Esophagus (tissue), 2 donors: ENCODE measurements at regions not wholly inside any gene's neighbourhood (a gene's known extent, or its start where the extent isn't known, plus 50 kb on each side); places are given as distances from the start of the nearest gene placed in this dataset.

Experiments
- H3K27ac ChIP-seq, 2 donors: one replicate each; pipeline ENCODE4 v1.5.1; 2013; ENCODE audit warnings: low read depth in 2 of 2, mild to moderate bottlenecking in 2 of 2, inconsistent platforms in 1 of 2, low read length in 1 of 2, moderate library complexity in 1 of 2
- H3K27me3 ChIP-seq, 2 donors: one replicate each; pipeline ENCODE4 v1.6.1; 2013; ENCODE audit warnings: low read length in 2 of 2, control low read depth in 1 of 2, mild to moderate bottlenecking in 1 of 2; ENCODE audit not compliant: insufficient read depth in 2 of 2, control insufficient read depth in 1 of 2
- H3K36me3 ChIP-seq, 2 donors: one replicate each; pipeline ENCODE4 v1.6.1; 2013; ENCODE audit warnings: low read length in 1 of 2; ENCODE audit not compliant: control insufficient read depth in 2 of 2, insufficient read depth in 2 of 2
- H3K4me1 ChIP-seq, 2 donors: one replicate each; pipeline ENCODE4 v1.6.1; 2013; ENCODE audit warnings: low read length in 1 of 2; ENCODE audit not compliant: control insufficient read depth in 2 of 2, insufficient read depth in 2 of 2
- H3K4me3 ChIP-seq, 2 donors: one replicate each; pipeline ENCODE4 v1.5.1; 2013; ENCODE audit warnings: low read length in 2 of 2, mild to moderate bottlenecking in 2 of 2, low read depth in 1 of 2, moderate library complexity in 1 of 2
- H3K9me3 ChIP-seq, 2 donors: one replicate each; pipeline ENCODE4 v1.6.1; 2013; ENCODE audit warnings: mild to moderate bottlenecking in 2 of 2, low read depth in 1 of 2, low read length in 1 of 2, moderate library complexity in 1 of 2; ENCODE audit not compliant: control insufficient read depth in 2 of 2, insufficient read depth in 1 of 2
- WGBS, 2 donors: extraction: QIAGEN DNeasy Blood & Tissue Kit; methylation state at CpG; one replicate each; pipeline ENCODE4 v1.1.7; 2013; 5-methylcytosine and 5-hydroxymethylcytosine counted together
- donor health status: healthy with polysubstance abuse.
- donor health status: Bipolar disorder and iron deficiency.

DNA sequence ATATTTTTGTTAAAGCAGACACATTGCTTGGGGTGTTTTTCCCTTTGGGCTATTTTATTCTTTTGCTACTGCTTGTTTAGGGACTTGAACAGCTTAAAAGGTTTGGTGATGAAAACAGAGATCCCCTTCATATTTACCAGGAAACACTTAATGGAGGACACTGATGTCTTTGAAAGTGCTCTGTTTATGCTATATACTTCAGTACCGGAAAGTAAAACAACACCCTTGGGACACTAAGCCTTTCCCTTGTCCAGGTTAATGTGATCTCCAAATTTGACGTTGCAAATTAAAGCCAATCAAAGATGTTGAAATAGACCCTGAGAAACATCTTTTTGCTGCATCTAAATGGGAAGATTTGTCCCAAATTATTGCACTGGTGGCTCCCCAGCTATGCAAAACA, 564.6 kb upstream of the PKDCC start:
- WGBS, 2 donors, result 66 to 74% methylated on average over 2 of the region's 2 CpGs

DNA sequence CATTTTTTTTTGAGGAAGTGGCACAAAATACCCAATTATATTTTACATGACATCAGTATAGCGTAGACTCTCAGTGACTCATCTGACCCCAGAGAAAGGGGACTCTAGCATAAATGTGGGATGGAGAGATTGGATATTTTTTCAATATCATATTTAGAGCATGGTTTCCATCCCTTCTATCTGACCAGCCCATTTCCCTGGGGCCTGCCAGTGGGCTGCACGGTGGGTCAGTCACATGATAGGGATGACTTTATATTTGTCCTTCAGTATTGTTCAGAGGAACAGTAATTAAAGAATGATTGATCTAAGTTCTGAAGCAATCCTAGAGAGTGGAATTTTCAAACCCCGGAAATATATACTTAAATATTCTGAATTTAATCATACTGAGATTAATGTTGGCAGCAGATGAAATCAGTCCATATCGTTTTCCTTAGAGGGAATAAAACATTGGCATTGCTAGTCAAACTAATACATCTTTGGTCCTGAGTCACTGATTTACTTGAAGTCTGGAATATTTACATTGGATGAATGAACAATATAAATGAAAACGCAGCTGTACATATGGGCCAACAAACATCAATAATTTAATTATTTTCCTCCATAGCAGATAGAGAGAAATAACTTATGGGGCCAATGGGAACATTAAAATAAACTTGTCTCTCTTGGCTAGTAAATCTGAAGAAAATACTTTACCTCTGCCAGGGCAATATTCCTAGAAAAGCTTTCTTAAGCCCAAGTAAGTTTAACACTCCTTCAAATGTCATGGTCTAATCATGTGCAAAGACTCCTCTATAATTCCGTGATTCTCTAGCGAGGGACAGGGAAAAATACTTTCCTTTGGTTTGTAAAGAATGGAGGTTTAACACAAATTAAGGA, 563.6 kb upstream of the PKDCC start:
- no peaks in the 10 kb centered on the region for H3K36me3 ChIP-seq
- WGBS, 2 donors, result 55 to 60% methylated on average over 7 of the region's 7 CpGs
- no peaks in the 10 kb centered on the region for H3K27me3 ChIP-seq
- H3K27ac ChIP-seq, result no peak overlapping the region
- no peaks in the 10 kb centered on the region for H3K9me3 ChIP-seq
- H3K4me3 ChIP-seq, result no peak overlapping the region
- H3K4me1 ChIP-seq, result no peaks in the 10 kb centered on the region

More for the DNA sequence above, 564.6 kb upstream of the PKDCC start:
- H3K36me3 ChIP-seq, result no peaks in the 10 kb centered on the region
- H3K27ac ChIP-seq, result no peak overlapping the region
- no peaks in the 10 kb centered on the region for H3K4me1 ChIP-seq
- H3K27me3 ChIP-seq, result no peaks in the 10 kb centered on the region
- H3K9me3 ChIP-seq, result no peaks in the 10 kb centered on the region
- H3K4me3 ChIP-seq, result no peak overlapping the region

DNA sequence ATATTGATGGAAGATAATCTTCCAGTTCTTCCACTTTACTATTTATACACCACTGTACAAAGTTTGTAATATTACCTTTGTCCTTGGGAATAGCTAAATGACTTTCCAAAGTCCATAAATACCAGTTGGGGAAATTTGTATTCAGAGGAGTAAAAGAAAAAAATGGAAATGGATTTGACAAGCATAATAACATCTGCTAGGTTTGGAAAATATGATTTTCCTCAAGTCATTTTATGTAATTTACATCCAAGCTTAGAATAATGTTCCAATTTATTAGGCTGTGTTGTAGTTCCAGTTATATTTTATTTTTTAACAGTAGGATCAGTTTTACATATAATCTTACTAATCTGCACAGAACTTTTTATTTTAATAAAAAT, 563.0 kb upstream of the PKDCC start:
- no peaks in the 10 kb centered on the region for H3K27me3 ChIP-seq
- no peak overlapping the region for H3K27ac ChIP-seq

DNA sequence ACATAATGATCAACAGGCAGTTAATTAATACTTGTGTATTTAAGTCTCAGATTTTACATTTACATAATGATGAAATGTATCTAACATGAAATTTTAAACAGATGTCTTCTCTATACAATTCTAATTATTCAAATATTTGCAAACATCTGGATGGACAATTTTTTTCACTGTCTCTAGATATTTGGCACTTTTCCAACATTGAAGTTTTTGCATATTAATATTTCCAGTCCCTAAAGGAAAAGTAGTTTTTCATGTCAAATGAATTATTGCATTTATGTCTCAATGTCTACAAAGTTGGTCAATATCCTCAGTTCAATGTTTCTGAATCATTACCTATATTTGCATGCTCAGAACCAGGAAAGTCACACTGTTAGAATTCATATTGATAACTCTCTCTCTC, 560.9 kb upstream of the PKDCC start:
- H3K9me3 ChIP-seq, result no peaks in the 10 kb centered on the region
- no peaks in the 10 kb centered on the region for H3K36me3 ChIP-seq
- no peak overlapping the region for H3K4me3 ChIP-seq
- no peaks in the 10 kb centered on the region for H3K4me1 ChIP-seq
- no peak overlapping the region for H3K27ac ChIP-seq
- H3K27me3 ChIP-seq, result no peaks in the 10 kb centered on the region

More for the DNA sequence above, 563.0 kb upstream of the PKDCC start:
- Histone ChIP-seq H3K36me3 (no peaks in the 10 kb centered on the region), H3K9me3 (no peaks in the 10 kb centered on the region), H3K4me1 (no peaks in the 10 kb centered on the region), H3K4me3 (no peak overlapping the region)

DNA sequence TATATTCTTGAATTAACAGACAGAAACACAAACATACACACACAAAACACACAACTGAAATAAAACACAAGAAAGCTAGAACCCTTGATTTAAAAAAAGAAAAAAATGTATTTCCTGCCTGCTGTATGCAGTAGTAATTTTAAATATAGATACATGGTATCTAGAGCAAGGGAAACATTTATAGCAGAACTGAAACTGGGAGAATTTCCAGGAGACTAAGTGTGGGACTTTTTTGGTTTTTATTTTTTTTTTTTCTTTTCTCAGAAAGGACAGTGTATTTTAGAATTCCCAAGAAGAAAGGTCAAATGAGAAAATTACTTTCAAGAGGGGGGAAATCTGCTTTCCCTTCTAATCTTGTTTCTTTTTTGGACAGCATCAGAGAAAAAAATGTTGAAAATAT, 558.9 kb upstream of the PKDCC start:
- H3K4me1 ChIP-seq, result no peaks in the 10 kb centered on the region
- no peak overlapping the region for H3K4me3 ChIP-seq
- H3K27me3 ChIP-seq, result no peaks in the 10 kb centered on the region
- H3K9me3 ChIP-seq, result no peaks in the 10 kb centered on the region
- H3K36me3 ChIP-seq, result no peaks in the 10 kb centered on the region
- no peak overlapping the region for H3K27ac ChIP-seq

DNA sequence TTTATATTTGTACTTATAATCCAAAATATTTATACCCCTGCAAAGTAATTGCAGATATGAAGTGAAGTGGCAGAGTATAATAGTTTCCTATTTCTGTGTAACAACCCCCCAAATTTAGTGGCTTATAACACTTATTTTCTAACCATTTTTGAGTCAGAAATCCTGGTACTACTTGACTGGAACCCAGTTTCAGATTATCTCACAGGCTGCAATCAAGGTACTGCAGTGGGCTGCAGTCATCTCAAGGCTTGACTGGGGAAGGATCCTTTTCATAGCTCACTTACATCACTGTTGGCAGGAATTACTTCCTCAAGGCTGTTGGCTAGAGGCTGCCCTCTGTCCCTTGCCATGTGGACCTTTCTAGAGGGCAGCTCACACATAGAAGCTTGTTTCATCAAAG, 558.2 kb upstream of the PKDCC start:
- Histone ChIP-seq H3K4me3 (no peak overlapping the region), H3K9me3 (no peaks in the 10 kb centered on the region), H3K36me3 (no peaks in the 10 kb centered on the region), H3K4me1 (no peaks in the 10 kb centered on the region), H3K27ac (no peak overlapping the region), H3K27me3 (no peaks in the 10 kb centered on the region)

DNA sequence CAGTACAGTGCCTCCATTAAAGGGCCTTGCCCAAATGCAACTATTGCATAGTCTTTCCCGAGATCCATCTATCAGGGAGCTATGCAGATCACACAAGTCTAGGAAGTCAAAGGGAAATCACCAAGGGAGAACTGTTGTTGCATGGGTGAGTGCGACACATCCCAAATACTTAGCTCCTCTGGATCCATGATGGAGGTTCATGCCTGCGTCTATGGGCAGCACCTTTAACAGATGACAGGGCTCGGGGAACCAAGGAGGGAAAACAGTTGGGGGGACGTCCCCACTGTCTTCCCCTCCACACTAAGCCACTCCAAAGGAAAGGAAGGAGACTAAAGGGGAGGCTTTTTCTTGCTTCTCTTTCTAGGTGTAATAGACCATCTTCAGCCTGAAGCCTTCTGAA, 552.8 kb upstream of the PKDCC start:
- no peaks in the 10 kb centered on the region for H3K4me1 ChIP-seq
- H3K4me3 ChIP-seq, result no peak overlapping the region
- peaks cover 0 to 14% of the 10 kb centered on the region in 2 donors for H3K9me3 ChIP-seq
- no peak overlapping the region for H3K27ac ChIP-seq
- H3K27me3 ChIP-seq, result no peaks in the 10 kb centered on the region
- H3K36me3 ChIP-seq, result no peaks in the 10 kb centered on the region
- whole genome bisulfite sequencing, 2 donors, result 64 to 86% methylated on average over 5 of the region's 5 CpGs

DNA sequence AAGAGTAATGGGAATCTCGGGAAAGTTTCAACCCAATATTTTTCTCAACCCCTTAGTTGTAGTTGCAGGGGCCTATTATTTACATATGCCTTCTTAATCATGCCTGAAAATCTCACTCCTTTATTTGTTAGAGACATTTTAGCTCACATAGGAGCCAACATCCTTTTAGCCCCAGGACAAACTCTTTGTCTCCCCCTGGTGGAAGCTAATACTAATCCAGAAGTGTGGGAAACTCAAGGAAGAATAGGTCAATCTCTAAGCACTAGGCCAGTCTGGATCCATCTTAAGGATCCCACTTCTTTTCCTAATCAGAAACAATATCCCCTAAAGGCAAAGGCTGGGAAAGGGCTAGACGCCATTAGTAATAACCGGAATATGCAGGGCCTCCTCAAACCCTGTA, 550.9 kb upstream of the PKDCC start:
- Histone ChIP-seq H3K4me3 (no peak overlapping the region), H3K4me1 (no peaks in the 10 kb centered on the region), H3K9me3 (peaks cover 0 to 14% of the 10 kb centered on the region in 2 donors), H3K36me3 (no peaks in the 10 kb centered on the region), H3K27me3 (no peaks in the 10 kb centered on the region), H3K27ac (no peak overlapping the region)
- WGBS, 2 donors, result 92 to 93% methylated on average over 3 of the region's 3 CpGs

DNA sequence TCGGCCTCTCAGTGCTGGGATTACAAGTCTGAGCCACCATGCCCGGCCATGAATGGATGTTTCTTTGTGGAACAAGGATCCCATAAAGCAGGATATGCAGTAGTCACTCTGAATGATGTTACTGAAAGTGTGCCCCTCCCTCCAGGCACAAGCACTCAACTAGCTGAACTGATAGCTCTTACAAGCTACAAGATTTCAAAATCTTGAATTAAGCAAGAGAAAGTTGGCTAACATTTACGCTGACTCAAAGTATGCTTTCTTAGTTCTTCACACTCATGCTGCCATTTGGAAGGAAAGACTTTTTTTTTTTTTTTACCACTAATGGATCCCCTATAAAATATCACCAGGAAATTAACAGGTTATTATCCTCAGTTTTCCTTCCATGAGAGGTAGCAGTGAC, 549.0 kb upstream of the PKDCC start:
- H3K4me3 ChIP-seq, result no peak overlapping the region
- no peaks in the 10 kb centered on the region for H3K36me3 ChIP-seq
- H3K27me3 ChIP-seq, result no peaks in the 10 kb centered on the region
- WGBS, 2 donors, result 82 to 87% methylated on average over 3 of the region's 3 CpGs
- H3K9me3 ChIP-seq, result peaks cover 0 to 14% of the 10 kb centered on the region in 2 donors
- no peaks in the 10 kb centered on the region for H3K4me1 ChIP-seq
- no peak overlapping the region for H3K27ac ChIP-seq

DNA sequence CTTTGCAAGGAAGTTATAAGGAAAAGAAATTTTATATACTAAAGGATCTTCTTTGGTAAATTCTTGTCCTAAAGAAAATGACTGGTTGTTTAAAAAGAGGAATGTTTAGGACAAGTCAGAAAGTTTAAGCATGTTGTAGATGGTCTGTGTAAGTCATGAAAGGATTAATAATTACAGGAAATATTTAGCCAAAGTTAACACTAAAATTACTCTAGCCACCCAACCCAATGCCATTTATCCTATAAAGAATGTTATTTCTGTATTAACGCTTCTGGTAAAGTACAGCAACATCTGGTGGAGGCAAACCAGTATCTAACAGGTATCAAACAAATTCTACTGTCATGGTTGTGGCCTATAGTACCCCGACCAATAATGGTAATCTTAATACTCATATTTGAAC, 546.9 kb upstream of the PKDCC start:
- 82 to 87% methylated on average over 2 of the region's 2 CpGs for WGBS, 2 donors
- Histone ChIP-seq H3K36me3 (no peaks in the 10 kb centered on the region), H3K9me3 (peaks cover 0 to 6% of the 10 kb centered on the region in 2 donors), H3K27ac (no peak overlapping the region), H3K4me3 (no peak overlapping the region), H3K4me1 (no peaks in the 10 kb centered on the region), H3K27me3 (no peaks in the 10 kb centered on the region)
